NOMO-1 treated with DMSO at 0.1 percent for 48 hours (cell line): ENCODE measurements at regions not wholly inside any gene's neighbourhood (a gene's known extent, or its start where the extent isn't known, plus 50 kb on each side); places are given as distances from the start of the nearest gene placed in this dataset.
"Not testable (repeated sequence)": the region's sequence is repeated elsewhere in the genome, so short reads cannot be mapped to it uniquely, and the experiment has no call there.

Experiments
- DNase-seq: peaks from one replicate; lab custom pipeline; 2025; ENCODE audit not compliant: unreplicated experiment; lab: John Stamatoyannopoulos, UW

DNA sequence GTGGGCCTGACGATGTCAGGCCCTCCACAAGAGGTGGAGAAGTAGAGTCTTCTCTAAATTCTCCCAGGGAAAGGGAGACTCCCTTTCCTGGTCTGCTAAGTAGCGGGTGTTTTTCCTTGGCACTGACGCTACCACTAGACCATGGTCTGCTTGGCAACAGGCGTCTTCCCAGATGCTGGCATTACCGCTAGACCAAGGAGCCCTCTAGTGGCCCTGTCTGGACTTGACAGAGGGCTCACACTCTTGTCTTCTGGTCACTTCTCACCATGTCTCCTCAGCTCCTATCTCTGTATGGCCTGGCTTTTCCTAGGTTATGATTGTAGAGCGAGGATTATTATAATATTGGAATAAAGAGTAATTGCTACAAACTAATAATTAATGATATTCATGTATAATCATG, 51.1 kb upstream of the RASSF6 start:
- DNase-seq: not testable (repeated sequence)

DNA sequence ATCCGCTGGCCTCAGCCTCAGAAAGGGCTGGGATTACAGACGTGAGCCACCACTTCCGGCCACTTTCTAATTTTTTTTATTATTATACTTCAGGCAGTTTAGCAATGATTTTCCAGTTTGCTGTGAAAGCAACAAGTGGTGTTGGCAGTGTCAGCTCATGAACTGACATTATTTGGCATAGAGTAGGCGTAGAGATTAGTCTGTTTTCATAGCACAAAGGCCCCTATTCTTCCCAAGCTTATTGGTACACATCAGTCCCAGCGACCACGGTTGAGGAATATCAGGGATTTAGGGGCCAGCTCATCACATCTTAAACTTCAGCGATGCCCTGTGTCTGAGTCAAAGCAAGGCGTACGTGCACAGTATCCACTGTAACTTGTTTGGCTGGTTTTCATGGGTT, 53.0 kb upstream of the RASSF6 start:
- no peak for DNase-seq

DNA sequence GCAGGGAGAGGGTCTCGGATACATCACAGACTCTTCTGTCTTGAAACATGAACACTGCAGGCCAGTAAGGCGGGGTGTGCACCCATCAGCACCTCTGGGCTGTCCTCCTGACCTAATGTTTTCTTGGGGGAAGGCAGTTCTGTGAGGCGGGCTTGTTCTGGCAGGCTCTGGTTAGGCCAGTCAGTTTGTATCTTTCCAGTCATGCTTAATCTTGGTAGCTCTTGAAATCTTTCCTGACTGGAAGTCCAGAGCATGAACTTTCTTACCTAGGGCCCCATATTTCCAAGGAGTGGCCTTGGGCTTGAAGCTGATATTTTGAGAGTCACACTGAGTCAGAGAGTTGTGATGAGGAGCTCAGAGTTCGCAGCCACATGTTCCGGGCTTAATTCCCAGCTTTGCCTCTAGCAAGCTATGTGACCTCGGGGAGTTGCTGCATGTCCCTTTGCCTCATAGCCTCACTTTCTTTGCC, 54.2 kb upstream of the RASSF6 start:
- no peak for DNase-seq

DNA sequence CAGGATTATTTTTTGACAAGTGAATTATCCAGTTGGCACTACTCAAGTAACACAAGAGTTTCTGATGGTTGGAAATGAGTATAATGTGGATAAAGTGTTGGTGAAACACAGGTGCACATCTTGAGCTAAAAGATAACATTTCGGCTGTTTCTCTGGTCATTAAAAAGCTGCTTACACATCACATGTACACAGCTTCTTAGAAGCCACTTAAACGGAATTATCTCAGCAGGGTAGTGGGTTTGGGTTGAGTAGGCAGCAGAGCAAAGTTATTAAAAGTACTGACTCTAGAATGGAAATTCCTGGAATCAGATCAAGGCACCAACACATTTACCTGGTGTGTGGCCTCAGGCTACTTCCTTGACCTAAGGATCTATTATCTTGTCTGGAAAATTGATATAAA, 55.4 kb upstream of the RASSF6 start:
- DNase-seq: no peak

DNA sequence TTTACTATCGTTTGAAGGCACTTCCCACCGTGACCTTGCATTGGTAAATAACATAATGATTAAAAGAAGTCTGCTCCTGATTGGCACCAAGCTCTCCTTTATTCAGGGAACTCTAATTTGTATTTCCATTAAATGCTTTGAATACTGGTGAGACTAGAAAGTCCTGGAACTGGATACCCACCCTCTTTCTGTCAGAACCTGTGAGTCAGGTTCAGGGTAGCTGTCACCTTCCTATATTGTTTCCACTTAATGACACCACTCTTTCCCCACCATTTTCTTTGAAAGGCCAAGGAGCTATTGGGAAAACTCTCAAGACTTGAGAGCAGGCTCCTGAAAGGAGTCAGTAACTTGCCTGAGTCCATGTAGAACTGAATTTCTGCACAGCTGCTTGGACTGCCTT, 55.9 kb upstream of the RASSF6 start:
- no peak for DNase-seq

DNA sequence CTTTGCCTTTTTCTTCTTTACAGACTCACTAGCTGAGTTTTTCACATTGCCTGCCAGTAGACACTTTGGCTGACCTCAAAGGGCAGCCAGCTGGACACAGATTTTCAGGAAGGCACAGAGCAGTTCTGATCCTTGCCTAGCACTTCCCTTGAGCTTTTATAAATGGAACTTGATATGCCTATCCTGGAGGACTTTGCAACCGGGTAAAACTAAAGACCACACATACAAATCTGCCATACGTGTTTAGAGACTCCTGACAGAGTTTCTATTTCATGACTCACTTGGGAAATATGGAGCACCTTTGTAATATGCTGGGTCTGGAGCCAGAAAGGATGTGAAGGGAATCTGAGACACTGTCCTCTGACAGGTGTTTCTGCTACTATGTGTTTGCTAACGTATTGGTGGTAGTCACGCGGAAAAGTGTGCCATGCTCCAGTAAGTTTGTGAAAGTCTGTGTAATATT, 56.7 kb upstream of the RASSF6 start:
- no peak for DNase-seq

DNA sequence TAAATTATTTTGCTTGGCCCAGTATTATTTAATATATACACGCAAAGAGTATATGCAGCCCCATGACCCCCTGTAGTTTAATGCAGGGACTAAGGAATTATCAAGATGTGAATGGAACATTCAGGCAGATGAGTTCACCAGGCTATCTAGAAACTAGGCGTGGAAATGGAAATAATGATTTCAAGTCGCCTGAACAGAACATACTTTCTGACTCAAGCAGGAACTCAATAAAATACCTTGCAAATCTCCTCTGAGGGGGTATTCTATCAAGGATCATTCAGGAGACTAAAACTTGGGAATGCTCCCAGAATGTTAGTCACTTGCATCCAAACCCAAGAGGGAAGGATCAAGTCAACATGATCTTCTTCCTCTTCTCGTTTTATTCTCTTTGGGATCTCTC, 59.6 kb upstream of the RASSF6 start:
- DNase-seq: no peak

DNA sequence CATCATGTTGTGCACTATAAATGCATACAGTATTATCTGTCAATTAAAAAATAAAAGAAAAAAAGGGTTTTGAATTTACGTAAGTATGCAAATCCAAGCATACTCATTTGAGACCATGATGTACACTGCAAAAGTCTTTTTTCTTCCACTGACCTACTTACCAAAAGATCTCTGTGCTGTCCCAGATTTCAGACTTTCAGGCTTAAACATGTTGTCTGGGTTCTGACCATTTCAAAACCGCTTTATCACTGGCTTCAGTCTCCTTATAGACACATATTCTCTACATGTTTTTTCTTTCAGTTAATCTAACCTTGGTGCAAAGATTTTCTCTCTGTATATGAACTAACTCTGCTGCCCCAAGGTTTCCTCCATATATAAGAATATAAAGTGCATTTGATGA, 58.6 kb upstream of the CXCL8 start:
- DNase-seq: no peak

DNA sequence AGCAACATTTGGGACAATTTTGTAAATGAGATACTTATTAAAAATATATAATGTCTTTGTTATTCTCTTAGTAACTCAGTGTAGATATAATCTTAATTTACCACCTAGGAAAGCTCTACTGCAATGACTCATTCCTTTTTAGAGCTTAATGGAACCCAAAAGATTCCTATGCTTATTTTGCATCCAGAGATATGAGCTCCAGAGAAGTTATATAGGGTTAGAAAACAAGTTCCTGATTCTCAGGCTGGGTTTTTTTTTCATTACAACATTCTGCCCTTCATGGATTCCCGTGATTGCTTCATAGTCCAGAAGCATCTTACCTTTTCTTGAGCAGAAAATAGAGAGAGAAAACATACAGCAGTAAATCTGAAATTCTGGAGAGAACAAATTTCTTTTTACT, 57.9 kb upstream of the CXCL8 start:
- DNase-seq: peak; percentile 5

DNA sequence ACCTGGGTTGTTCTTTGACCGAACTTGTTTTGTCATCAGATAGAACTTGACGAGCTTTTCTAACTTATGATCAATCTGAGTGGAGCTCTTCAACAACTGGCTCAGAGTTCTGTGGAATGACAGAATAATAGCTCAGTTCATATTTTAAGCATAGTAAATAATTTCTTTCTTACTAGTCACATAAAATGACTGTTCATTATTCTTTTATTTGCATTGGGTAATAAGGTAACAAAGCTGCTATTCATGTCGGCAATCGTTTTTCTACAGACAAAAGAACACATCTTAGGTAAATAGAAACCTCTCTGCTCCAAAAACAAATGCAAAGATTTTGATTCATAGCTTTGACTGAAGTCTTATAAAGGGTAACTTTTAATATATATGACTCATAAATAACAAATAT, 57.3 kb upstream of the CXCL8 start:
- DNase-seq: no peak

DNA sequence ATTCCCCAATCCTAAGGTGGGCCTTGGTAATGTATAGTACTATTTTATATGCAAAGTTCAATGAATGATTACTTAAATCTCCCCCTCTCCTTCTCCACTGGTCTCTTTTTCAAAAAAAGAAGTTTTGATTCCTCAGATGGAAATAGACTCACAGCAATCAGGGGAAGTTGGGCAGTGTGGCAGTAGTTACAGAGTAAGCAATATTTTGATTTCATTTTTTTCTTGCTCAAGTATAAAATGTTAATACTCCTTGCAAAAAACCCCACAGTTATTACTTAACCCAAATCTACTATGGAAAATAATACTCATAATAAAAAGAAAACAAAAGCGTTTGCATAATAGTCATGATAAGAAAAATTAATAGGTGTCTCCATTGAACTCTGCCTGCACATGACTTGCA, 56.9 kb upstream of the CXCL8 start:
- no peak for DNase-seq

DNA sequence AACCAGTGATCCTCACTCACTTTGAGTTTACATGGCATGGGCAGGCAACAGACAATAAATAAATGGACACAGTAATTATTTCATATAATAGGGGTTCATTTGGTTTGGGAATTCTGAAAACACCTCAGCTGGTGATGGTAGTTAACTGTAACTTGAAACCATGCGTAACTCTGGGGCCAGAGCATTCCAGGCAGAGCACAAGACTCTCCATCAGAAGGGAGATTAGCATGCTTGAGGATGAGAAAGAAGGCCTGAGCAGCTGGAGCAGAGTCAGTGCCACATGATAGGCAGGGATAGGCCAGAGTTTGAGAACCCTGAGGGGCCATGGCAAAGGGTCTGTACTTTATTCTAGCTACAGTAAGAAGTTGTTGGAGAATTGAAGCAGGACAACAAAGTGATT, 56.3 kb upstream of the CXCL8 start:
- DNase-seq: no peak

DNA sequence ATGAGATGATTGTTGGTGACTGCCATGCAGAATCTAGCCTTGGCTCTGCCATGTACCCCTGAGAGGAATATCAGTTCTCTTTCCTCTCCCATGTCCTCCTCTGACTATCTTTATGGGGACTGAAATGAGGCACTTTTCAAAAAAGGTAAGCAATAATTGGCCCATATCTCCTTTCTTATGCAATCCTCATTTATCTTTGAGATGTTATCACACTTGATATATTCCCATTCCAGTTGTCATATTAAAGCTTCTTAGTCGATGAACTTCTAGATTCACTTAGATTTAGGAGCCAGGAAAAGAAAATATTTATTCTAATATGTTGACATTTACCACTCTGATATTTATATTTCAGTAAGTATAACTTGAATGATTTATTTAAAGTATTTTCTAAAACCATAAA, 55.3 kb upstream of the CXCL8 start:
- no peak for DNase-seq

DNA sequence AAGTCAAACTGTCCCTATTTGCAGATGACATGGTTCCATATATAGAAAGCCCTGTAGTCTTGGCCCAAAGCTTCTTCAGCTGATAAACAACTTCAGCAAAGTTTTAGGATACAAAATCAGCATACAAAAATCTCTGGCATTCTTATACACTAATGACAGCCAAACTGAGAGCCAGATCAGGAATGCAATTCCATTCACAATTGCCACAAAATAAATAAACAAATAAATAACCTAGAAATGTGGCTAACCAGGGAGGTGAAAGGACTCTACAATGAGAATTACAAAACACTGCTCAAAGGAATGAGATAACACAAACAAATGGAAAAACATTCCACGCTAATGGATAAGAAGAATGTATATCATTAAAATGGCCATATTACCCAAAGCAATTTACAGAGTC, 52.9 kb upstream of the CXCL8 start:
- no peak for DNase-seq

DNA sequence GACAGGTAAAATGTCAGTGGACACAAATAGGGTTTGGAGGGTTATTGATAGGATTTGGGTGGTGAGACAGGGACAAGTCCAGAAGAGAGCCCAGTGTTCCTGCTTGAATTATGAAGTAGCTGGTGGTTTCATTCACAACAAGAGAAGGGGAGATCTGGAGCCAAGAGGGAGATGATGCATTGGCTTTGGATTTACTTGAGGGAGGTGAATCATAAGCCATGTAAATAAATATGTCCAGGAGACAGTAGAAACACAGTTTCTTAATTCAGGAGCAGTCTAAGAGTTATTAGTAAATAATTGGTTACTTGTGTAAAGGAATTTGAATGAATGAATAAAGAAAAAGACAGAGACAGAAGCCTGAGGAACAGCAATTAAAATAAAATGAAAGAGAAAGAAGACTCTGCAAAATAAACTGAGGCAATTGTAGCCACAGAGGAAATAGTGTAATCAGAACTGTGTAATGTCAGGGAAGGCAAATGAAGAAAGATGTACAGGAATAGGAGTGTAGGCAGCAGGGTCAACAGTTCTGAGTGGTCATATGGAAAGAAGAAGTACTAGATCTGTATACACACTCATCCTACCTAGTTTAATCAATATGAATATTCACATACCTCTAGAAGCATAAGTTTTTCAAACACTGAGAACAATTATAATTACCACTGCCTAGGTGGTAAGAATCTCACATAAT, 50.2 kb upstream of the CXCL8 start:
- DNase-seq: no peak
